VCaP (cell line): ENCODE measurements at regions not wholly inside any gene's neighbourhood (a gene's known extent, or its start where the extent isn't known, plus 50 kb on each side); places are given as distances from the start of the nearest gene placed in this dataset.

ENCODE experiments used
- H3K27ac ChIP-seq: fragments of 450-650 bp; 2 replicates; pipeline ENCODE4 v1.5.1; 2017
- TF ChIP-seq, protein P1 (sequence below): fragments of 450-650 bp; conservative IDR thresholded peaks from 2 replicates; pipeline ENCODE4 v1.5.1; 2017; ENCODE audit warnings: mild to moderate bottlenecking, moderate library complexity

DNA sequence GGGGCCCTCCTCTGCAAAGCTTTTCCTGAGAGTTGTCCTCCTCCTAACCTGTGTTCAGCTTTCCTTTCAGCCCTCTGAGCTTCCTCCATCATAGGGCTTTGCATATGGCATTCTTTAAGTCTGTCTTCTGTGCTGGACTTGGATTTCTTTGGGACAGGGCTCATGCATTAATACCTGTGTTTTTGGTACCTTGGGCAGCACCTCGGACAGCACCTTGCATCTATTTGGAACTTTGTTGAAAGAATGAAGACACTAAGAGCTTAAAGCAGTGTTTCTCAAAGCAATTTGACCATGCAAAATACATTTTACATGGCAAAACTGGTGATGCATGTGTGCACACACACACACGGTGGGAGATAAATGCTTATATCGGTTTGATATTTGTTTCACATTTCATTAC, 115.0 kb upstream of the SRRM4 start:
- H3K27ac ChIP-seq = no peak overlapping the region
- TF ChIP-seq, protein P1, sequence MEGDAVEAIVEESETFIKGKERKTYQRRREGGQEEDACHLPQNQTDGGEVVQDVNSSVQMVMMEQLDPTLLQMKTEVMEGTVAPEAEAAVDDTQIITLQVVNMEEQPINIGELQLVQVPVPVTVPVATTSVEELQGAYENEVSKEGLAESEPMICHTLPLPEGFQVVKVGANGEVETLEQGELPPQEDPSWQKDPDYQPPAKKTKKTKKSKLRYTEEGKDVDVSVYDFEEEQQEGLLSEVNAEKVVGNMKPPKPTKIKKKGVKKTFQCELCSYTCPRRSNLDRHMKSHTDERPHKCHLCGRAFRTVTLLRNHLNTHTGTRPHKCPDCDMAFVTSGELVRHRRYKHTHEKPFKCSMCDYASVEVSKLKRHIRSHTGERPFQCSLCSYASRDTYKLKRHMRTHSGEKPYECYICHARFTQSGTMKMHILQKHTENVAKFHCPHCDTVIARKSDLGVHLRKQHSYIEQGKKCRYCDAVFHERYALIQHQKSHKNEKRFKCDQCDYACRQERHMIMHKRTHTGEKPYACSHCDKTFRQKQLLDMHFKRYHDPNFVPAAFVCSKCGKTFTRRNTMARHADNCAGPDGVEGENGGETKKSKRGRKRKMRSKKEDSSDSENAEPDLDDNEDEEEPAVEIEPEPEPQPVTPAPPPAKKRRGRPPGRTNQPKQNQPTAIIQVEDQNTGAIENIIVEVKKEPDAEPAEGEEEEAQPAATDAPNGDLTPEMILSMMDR = no peak

DNA sequence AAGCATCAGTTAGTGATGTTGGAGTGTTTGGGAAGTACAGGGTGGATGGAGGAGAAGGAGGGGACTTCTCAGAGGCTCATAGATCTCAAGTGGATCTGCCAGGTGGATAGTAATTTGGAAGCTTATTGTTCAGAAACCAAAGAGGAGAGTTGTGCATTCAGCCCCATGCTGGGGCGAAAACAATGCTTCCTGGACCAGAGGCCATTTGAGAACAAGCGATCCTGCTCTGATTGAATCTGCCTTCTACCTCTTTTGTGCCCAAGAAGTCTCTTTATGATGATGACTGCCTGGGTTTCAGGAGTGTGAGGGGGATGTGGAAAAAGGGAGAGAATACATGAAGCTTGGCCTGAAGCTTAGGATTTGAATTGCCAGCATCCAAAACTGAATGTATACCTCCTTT, 110.8 kb upstream of the SRRM4 start:
- no peak overlapping the region for H3K27ac ChIP-seq
- TF ChIP-seq, protein P1 = no peak

DNA sequence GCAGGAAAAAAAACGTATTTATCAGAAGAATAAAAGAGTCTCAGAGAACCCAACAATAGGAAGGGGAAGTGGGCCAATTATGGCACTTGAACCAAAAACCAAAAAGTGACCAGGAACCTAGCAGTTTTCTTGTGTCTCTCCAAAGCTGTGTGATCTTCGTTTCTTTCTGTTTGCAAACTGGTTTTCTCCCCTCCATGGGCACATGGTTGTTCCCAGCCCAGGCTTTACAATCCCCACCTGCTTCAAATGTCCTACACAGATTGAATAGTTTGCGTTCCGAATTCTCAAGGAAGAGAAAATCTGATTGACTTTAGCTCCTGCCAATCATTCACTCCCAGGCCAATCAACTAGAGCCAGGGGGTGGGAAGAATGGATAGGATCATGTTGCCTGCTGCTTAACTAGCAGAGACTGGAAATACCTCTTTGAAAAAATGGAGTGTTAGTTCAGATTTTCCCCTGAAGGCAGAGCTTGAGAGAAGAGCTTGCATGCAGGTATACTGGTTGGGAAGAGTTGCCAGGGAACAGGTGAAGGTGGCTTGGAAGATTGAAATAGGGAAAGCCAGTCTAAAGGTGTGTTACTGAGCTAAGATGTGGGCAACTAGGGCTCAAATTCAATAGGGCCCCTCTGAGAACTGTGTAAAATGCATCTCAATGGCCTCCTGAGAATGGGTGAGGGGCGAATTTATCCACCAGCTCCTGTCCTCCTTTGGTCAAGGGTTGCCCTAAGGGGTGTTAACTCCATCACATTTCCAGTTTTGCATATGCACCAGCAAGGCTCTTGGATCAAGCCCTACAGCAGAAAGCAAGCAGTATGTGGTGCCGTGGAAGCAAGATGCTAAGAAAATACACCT, 106.4 kb upstream of the SRRM4 start:
- TF ChIP-seq, protein P1 = no peak
- no peak overlapping the region for H3K27ac ChIP-seq

DNA sequence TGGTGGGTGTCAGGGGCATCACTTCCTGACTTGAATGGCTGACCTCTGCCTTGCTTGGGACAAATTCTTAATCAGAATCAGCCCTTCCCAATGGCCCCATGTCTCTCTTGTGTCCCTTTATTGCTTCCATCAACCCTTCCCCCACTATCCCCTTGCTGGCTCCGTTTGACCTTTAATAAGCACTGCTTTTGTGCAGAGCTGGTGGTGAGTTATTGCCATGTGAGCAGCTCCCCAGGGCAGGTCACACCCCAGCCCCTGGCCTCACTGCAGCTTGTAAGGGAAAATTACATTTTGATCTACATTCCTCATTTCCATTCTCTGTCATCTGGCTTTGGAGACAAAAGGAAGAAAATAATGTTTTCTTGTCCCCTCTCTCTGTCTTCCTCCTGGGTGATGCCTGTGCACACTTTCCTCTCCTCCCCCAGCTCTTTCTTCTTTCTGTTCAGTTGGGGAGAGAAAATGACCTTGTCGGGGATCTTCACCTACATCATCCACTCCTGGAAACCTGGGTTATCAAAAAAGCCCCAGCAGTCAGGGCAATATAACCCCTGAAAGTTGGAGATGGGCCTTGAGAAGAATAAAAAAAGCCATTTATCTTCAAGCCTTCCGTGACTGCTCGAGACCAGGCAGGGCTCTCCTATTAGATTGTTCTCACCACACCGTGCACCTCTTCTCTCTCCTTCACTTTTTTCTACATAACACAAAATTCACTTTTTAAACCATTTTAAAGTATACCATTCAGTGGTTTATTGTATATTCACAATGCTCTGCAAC, 100.4 kb upstream of the SRRM4 start:
- H3K27ac ChIP-seq = no peak overlapping the region
- TF ChIP-seq, protein P1 = no peak

DNA sequence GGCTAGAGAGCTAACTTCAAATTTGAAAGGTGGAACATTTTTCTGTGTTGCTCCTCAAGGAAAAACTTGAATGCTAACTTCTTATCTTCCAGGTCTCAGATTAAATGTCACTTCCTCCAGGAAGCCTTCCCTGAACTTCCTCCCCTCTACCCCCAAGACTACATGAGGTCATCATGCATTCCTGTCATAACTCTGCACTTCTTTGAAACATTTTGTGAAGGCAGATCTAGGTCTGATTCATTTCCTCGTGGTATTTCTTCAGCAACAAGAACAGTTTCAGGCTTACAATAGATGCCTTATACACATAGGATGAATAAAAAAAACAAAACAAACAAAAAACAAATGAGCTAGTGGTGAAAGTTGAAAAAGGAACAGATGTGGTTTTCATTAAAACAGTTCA, 97.1 kb upstream of the SRRM4 start:
- no peak overlapping the region for H3K27ac ChIP-seq
- TF ChIP-seq, protein P1 = no peak

DNA sequence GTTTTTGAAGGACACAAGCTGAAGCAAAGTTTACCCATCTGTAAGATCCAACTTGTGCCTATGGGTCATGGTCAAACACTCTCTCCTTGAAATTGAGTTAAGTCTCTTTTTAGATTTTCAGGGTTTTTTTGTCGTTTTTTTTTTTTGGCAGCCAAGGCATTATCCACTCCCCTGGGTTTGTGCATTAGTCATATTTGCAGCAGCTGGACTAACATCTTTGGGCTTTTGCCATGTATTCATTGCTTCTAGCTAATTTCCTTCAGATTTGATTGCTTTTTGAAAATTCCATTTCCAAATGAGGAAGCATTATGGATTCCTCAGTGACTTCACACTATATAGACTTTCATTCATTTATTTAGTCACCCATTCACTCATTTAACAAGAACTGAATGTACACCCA, 80.3 kb upstream of the SRRM4 start:
- no peak overlapping the region for H3K27ac ChIP-seq
- TF ChIP-seq, protein P1 = no peak

DNA sequence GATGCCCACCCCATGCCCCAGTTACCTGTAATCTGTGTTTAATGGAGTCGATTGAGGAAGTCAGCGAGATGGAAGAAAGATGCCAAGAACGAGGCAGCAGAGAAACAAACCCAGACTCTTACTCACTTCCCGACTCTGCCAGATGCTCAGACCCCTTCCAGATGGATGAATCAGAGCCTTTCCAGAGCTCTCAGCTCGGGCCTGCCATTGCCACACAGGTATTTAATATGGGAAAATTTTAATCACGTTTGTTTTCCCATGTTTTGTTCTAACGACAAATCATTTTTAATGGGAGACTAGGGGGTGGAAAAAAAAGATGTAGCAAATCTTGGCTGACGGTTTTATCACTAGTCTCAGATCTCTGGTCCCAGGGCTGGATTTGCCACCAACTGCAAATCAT, 72.5 kb upstream of the SRRM4 start:
- no peak overlapping the region for H3K27ac ChIP-seq

More for the DNA sequence above, 72.5 kb upstream of the SRRM4 start:
- TF ChIP-seq, protein P1 = no peak
